ENCODE measurements at regions not wholly inside any gene's neighbourhood (a gene's known extent, or its start where the extent isn't known, plus 50 kb on each side); places are given as distances from the start of the nearest gene placed in this dataset.

DNA sequence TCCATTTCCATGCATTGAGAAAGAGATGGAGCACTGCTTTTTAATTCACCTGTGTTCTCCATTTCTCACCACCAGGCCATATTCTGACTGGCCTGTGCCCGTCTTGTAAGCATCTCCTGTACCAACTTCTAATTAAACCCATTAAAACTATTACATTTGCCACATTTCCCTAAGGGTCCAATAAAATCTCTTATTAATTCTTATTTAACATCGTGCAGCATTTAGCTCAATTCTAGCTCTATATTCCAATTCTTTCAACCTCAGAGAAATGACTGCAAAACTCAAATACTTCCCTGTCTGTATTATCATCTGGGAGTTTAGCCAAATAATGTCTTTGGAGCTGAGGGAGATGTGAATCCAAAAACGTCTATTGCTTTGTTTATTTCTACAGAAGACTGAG, 495.4 kb upstream of the TMEM132C start:
- no peak for ATAC-seq (ENCODE audit: low read depth)
- Histone ChIP-seq H3K4me1 (ENCODE audit: insufficient read depth, poor library complexity, severe bottlenecking) (no peaks in the 10 kb centered on the region), H3K9me3 (ENCODE audit: severe bottlenecking) (peaks cover 4% of the 10 kb centered on the region), H3K36me3 (ENCODE audit: low read depth) (no peaks in the 10 kb centered on the region), H3K27ac (ENCODE audit: poor library complexity, severe bottlenecking) (no peak overlapping the region), H3K4me3 (ENCODE audit: severe bottlenecking) (no peak overlapping the region), H3K27me3 (ENCODE audit: insufficient read depth, poor library complexity, severe bottlenecking) (no peaks in the 10 kb centered on the region)
- TF ChIP-seq, protein P1, sequence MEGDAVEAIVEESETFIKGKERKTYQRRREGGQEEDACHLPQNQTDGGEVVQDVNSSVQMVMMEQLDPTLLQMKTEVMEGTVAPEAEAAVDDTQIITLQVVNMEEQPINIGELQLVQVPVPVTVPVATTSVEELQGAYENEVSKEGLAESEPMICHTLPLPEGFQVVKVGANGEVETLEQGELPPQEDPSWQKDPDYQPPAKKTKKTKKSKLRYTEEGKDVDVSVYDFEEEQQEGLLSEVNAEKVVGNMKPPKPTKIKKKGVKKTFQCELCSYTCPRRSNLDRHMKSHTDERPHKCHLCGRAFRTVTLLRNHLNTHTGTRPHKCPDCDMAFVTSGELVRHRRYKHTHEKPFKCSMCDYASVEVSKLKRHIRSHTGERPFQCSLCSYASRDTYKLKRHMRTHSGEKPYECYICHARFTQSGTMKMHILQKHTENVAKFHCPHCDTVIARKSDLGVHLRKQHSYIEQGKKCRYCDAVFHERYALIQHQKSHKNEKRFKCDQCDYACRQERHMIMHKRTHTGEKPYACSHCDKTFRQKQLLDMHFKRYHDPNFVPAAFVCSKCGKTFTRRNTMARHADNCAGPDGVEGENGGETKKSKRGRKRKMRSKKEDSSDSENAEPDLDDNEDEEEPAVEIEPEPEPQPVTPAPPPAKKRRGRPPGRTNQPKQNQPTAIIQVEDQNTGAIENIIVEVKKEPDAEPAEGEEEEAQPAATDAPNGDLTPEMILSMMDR (IDR thresholded peaks at IDR 0.05; ENCODE audit: poor library complexity, severe bottlenecking), result no peak
- no peak for DNase-seq (ENCODE audit: low spot score)

DNA sequence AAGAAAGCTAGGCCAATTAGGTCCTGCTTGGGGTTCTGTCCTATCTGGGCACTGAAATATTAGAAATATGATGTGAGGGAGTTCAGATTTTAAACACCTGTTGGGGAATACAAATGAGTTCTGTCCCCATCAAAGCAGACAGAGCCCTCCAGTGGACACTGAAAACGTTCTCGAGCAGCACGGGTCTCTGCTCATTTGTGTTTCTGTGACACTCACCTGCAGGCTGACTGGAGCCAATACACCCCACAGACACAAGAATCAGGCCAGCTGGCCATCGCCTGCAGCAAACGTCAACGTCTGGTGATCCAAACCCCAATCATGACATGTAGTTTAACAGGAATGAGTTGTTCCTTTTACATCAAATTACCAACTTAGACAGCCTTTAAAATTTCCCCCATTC, 493.4 kb upstream of the TMEM132C start:
- H3K4me3 ChIP-seq (ENCODE audit: severe bottlenecking), result no peak overlapping the region
- TF ChIP-seq, protein P1 (IDR thresholded peaks at IDR 0.05; ENCODE audit: poor library complexity, severe bottlenecking), result no peak
- no peaks in the 10 kb centered on the region for H3K27me3 ChIP-seq (ENCODE audit: insufficient read depth, poor library complexity, severe bottlenecking)
- ATAC-seq (ENCODE audit: low read depth), result no peak
- peaks cover 4% of the 10 kb centered on the region for H3K9me3 ChIP-seq (ENCODE audit: severe bottlenecking)
- no peak overlapping the region for H3K27ac ChIP-seq (ENCODE audit: poor library complexity, severe bottlenecking)
- no peak for DNase-seq (ENCODE audit: low spot score)
- H3K36me3 ChIP-seq (ENCODE audit: low read depth), result no peaks in the 10 kb centered on the region
- H3K4me1 ChIP-seq (ENCODE audit: insufficient read depth, poor library complexity, severe bottlenecking), result no peaks in the 10 kb centered on the region

DNA sequence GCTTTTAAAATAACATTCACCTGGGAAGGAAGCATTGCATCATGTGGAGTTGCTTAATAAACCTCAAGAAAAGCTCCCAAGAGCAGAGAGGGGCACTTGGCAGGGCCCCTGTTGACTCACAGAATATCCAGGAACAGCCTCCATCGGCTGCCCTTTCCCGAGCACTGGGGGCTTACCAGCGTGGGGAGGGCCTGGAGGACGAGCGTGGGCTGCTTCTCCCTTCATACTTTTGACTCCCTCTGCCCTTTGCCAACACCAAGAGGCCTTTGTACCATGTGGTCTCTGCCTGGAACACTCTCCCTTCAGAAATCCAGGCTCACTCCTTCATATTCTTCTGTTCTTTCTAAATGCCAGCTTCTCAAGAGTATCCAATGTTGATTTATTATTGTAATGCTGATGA, 492.1 kb upstream of the TMEM132C start:
- H3K36me3 ChIP-seq (ENCODE audit: low read depth), result no peaks in the 10 kb centered on the region
- H3K27ac ChIP-seq (ENCODE audit: poor library complexity, severe bottlenecking), result no peak overlapping the region
- ATAC-seq (ENCODE audit: low read depth) (peak; percentile 35; the same call in 1 of the 3 replicates), DNase-seq (ENCODE audit: low spot score) (no peak)
- TF ChIP-seq, protein P1 (IDR thresholded peaks at IDR 0.05; ENCODE audit: poor library complexity, severe bottlenecking), result no peak
- H3K9me3 ChIP-seq (ENCODE audit: severe bottlenecking), result peaks cover 4% of the 10 kb centered on the region
- H3K4me3 ChIP-seq (ENCODE audit: severe bottlenecking), result no peak overlapping the region
- no peaks in the 10 kb centered on the region for H3K27me3 ChIP-seq (ENCODE audit: insufficient read depth, poor library complexity, severe bottlenecking)
- no peaks in the 10 kb centered on the region for H3K4me1 ChIP-seq (ENCODE audit: insufficient read depth, poor library complexity, severe bottlenecking)

DNA sequence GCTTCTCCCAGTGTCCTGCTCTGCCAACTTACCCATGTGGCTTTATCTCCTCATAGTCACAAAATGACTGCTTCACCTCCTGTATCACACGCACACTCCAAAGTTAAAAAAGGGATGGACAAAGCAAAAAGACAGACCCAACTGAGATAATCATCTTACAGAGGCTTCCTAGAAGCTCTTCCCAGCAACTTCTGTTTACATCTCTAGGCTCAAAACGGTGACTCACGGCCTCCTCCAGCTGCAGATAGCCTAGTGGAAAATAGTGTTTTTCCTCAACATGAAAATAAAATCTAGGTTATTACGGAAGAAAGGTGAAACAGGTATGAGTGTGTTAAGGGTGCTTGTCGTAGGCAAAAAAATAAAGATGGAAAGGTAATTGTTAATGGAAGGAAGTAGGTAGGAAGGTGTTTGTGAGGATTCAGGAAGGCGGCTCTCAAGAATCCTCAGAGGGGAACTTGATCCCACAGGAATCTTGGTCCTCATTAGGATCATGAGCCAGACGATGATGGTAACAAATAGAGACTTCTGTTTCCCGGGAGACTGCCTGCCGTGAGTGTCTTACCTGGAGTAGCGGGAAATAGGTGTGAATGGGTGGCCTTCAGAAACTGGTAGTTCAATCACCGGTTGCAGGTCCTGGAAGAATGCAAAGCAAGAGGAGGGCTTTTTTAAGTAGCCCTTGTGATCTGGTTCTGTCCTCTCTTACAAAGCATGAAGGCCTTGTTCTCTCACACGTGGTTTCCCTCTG, 487.5 kb upstream of the TMEM132C start:
- peaks cover 4% of the 10 kb centered on the region for H3K9me3 ChIP-seq (ENCODE audit: severe bottlenecking)
- TF ChIP-seq, protein P1 (IDR thresholded peaks at IDR 0.05; ENCODE audit: poor library complexity, severe bottlenecking), result no peak
- no peaks in the 10 kb centered on the region for H3K36me3 ChIP-seq (ENCODE audit: low read depth)
- DNase-seq (ENCODE audit: low spot score) (no peak), ATAC-seq (ENCODE audit: low read depth) (no peak)
- no peaks in the 10 kb centered on the region for H3K4me1 ChIP-seq (ENCODE audit: insufficient read depth, poor library complexity, severe bottlenecking)
- H3K4me3 ChIP-seq (ENCODE audit: severe bottlenecking), result no peak overlapping the region
- H3K27ac ChIP-seq (ENCODE audit: poor library complexity, severe bottlenecking), result no peak overlapping the region
- H3K27me3 ChIP-seq (ENCODE audit: insufficient read depth, poor library complexity, severe bottlenecking), result no peaks in the 10 kb centered on the region

DNA sequence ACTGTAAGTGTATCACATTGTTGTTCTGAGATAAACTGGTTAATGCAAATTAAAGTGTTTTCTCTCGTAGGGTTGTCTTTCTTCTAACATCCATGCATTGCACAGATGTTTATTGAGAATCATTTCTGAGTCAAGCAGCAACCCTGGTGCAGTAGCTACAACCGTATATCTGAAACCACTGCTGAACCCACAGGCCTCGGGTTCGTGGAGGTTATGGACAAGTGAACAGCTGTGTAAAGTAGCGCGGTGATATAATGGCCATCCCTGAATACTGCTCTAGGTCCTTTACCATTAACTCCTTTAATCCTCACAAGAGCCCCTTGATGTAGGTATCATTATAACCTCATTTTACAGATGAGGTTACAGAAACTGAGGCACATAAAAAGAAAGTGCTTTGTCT, 486.1 kb upstream of the TMEM132C start:
- DNase-seq (ENCODE audit: low spot score), result no peak
- ATAC-seq (ENCODE audit: low read depth), result no peak
- no peak overlapping the region for H3K27ac ChIP-seq (ENCODE audit: poor library complexity, severe bottlenecking)
- TF ChIP-seq, protein P1 (IDR thresholded peaks at IDR 0.05; ENCODE audit: poor library complexity, severe bottlenecking), result no peak
- no peaks in the 10 kb centered on the region for H3K27me3 ChIP-seq (ENCODE audit: insufficient read depth, poor library complexity, severe bottlenecking)
- H3K4me3 ChIP-seq (ENCODE audit: severe bottlenecking), result no peak overlapping the region
- no peaks in the 10 kb centered on the region for H3K9me3 ChIP-seq (ENCODE audit: severe bottlenecking)
- no peaks in the 10 kb centered on the region for H3K4me1 ChIP-seq (ENCODE audit: insufficient read depth, poor library complexity, severe bottlenecking)
- H3K36me3 ChIP-seq (ENCODE audit: low read depth), result no peaks in the 10 kb centered on the region
